ENCODE measurements at regions not wholly inside any gene's neighbourhood (a gene's known extent, or its start where the extent isn't known, plus 50 kb on each side); places are given as distances from the start of the nearest gene placed in this dataset.

DNA sequence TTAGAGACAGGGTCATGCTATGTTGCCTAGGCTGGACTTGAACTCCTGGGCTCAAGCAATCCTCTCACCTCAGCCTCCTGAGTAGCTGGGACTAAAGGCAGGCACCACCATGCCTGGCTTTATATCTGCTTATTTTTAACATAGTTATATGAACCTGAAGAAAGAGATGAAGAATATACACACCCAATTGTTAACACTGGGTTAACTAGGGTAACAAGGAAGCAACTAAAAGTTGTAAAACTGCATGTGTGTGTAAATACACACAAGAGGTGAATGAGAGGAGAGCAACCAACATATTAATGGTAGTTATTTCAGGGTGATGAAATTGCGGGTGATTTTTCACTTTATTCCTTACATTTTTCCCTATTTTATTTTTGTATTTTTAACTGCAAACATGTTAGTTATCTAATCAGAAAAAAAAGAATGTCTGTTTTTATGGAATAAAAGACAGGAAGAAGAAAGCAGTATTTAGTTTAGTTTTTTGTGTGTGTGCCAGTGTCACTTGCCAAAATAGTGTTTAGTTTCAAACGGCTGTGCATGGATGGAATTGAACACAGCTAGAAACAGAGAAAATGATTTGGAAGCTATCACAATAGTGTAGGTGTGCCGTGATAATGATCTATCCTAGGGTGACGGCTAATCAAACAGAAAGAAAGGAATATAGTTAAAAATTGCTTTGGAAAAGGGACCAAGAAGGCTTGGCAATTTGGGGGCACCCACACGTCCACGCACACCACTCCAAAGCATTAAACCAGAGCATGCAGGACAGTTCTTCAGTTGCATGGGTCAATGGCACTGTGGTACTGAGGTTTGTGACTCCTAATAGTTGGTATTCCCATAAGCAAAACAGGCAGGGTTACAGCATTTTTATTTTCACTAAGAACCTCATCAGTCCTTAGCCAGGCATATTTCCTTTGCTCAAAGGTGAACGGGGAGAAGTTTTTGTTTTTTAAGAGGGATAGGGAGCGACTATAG is 89.1 kb upstream of the KLHL13 start:
- TF ChIP-seq FOS (IDR thresholded peaks at IDR 0.05; ENCODE audit: low read depth, low read length) (no peak), POLR2A (IDR thresholded peaks at IDR 0.05; ENCODE audit: low read depth, low read length) (no peak), MXI1 (IDR thresholded peaks at IDR 0.05; ENCODE audit: borderline replicate concordance, low read depth, low read length) (no peak), RCOR1 (IDR thresholded peaks at IDR 0.05; ENCODE audit: insufficient replicate concordance, low read length) (no peak), NFE2L2 (IDR thresholded peaks at IDR 0.05; ENCODE audit: low read depth, low read length) (no peak), CHD1 (IDR thresholded peaks at IDR 0.05; ENCODE audit: low read depth, low read length) (no peak), RAD21 (IDR thresholded peaks at IDR 0.05; ENCODE audit: low read length) (no peak), SMC3 (IDR thresholded peaks at IDR 0.05; ENCODE audit: low read depth, low read length) (no peak), BHLHE40 (IDR thresholded peaks at IDR 0.05; ENCODE audit: low read depth, low read length) (no peak)
- TF ChIP-seq, protein P1, sequence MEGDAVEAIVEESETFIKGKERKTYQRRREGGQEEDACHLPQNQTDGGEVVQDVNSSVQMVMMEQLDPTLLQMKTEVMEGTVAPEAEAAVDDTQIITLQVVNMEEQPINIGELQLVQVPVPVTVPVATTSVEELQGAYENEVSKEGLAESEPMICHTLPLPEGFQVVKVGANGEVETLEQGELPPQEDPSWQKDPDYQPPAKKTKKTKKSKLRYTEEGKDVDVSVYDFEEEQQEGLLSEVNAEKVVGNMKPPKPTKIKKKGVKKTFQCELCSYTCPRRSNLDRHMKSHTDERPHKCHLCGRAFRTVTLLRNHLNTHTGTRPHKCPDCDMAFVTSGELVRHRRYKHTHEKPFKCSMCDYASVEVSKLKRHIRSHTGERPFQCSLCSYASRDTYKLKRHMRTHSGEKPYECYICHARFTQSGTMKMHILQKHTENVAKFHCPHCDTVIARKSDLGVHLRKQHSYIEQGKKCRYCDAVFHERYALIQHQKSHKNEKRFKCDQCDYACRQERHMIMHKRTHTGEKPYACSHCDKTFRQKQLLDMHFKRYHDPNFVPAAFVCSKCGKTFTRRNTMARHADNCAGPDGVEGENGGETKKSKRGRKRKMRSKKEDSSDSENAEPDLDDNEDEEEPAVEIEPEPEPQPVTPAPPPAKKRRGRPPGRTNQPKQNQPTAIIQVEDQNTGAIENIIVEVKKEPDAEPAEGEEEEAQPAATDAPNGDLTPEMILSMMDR (conservative IDR thresholded peaks at IDR 0.05; ENCODE audit: low read depth, low read length) = no peak
- TF ChIP-seq, protein P2, sequence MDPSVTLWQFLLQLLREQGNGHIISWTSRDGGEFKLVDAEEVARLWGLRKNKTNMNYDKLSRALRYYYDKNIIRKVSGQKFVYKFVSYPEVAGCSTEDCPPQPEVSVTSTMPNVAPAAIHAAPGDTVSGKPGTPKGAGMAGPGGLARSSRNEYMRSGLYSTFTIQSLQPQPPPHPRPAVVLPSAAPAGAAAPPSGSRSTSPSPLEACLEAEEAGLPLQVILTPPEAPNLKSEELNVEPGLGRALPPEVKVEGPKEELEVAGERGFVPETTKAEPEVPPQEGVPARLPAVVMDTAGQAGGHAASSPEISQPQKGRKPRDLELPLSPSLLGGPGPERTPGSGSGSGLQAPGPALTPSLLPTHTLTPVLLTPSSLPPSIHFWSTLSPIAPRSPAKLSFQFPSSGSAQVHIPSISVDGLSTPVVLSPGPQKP (IDR thresholded peaks at IDR 0.05; ENCODE audit: borderline replicate concordance, low read depth, low read length) = no peak

Measured in IMR-90 (cell line).